MM.1S (cell line): ENCODE measurements at regions not wholly inside any gene's neighbourhood (a gene's known extent, or its start where the extent isn't known, plus 50 kb on each side); places are given as distances from the start of the nearest gene placed in this dataset.

Experiments used
- CTCF ChIP-seq: fragments of 300-600 bp; sonication (generic); IDR thresholded peaks from 2 replicates; pipeline ENCODE4 v1.5.1; 2016; ENCODE audit warnings: antibody characterized with exemption, low read length, mixed read lengths
- EZH2 ChIP-seq: fragments of 300-600 bp; sonication (generic); optimal IDR thresholded peaks from 2 replicates; pipeline ENCODE3; 2017; ENCODE audit warnings: low read depth, mild to moderate bottlenecking, antibody characterized with exemption, low read length, mixed read lengths
- EZH2phosphoT487 ChIP-seq: fragments of 300-600 bp; sonication (generic); IDR thresholded peaks from 2 replicates; pipeline ENCODE4 v1.6.1; 2018; ENCODE audit warnings: antibody characterized with exemption, low read length

- TF ChIP-seq EZH2, result no peak
- TF ChIP-seq CTCF, result no peak
- no peak for TF ChIP-seq EZH2phosphoT487
Observed at GRCh38 chr6:111978532-111979149, 75.3 kb upstream of the CCN6 start.
